ENCODE measurements at regions not wholly inside any gene's neighbourhood (a gene's known extent, or its start where the extent isn't known, plus 50 kb on each side); places are given as distances from the start of the nearest gene placed in this dataset.

DNA sequence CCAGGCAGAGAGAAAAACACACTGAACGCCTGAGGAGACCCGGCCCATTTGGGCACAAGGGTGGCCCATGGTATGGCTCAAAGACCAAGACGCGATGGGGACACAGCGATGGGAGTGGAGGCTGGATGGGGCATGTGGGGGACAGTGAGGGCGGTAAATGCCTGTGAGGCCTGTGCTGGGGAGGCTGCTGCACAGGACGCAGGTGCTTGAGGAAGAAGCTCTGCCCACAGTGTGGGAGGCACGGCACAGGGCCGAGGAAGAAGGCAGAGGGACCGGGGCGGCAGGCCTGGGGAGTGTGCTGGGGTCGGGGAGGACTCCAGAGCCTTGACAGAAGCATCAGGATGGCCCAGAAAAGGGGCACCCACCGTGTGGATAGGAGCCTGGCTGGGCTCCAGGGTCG lies 75.9 kb upstream of the WNT11 start:
- FAIRE-seq (no peak), DNase-seq (ENCODE audit: low read depth) (no peak)
- Histone ChIP-seq H3K36me3 (ENCODE audit: control insufficient read depth, insufficient read depth, low read length) (no peaks in the 10 kb centered on the region), H3K4me3 (ENCODE audit: low read depth, low read length) (no peak overlapping the region), H3K27me3 (ENCODE audit: control insufficient read depth, insufficient read depth, low read length) (no peaks in the 10 kb centered on the region)
- TF ChIP-seq, protein P1, sequence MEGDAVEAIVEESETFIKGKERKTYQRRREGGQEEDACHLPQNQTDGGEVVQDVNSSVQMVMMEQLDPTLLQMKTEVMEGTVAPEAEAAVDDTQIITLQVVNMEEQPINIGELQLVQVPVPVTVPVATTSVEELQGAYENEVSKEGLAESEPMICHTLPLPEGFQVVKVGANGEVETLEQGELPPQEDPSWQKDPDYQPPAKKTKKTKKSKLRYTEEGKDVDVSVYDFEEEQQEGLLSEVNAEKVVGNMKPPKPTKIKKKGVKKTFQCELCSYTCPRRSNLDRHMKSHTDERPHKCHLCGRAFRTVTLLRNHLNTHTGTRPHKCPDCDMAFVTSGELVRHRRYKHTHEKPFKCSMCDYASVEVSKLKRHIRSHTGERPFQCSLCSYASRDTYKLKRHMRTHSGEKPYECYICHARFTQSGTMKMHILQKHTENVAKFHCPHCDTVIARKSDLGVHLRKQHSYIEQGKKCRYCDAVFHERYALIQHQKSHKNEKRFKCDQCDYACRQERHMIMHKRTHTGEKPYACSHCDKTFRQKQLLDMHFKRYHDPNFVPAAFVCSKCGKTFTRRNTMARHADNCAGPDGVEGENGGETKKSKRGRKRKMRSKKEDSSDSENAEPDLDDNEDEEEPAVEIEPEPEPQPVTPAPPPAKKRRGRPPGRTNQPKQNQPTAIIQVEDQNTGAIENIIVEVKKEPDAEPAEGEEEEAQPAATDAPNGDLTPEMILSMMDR (IDR thresholded peaks at IDR 0.05; ENCODE audit: insufficient read depth, low read length, severe bottlenecking), result no peak

GRCh38 chr11:76281558-76281906 lies 75.2 kb upstream of the WNT11 start:
- DNase-seq (ENCODE audit: low read depth) (no peak), FAIRE-seq (no peak)
- Histone ChIP-seq H3K27me3 (ENCODE audit: control insufficient read depth, insufficient read depth, low read length) (no peaks in the 10 kb centered on the region), H3K4me3 (ENCODE audit: low read depth, low read length) (no peak overlapping the region), H3K36me3 (ENCODE audit: control insufficient read depth, insufficient read depth, low read length) (no peaks in the 10 kb centered on the region)
- TF ChIP-seq, protein P1 (IDR thresholded peaks at IDR 0.05; ENCODE audit: insufficient read depth, low read length, severe bottlenecking), result no peak

DNA sequence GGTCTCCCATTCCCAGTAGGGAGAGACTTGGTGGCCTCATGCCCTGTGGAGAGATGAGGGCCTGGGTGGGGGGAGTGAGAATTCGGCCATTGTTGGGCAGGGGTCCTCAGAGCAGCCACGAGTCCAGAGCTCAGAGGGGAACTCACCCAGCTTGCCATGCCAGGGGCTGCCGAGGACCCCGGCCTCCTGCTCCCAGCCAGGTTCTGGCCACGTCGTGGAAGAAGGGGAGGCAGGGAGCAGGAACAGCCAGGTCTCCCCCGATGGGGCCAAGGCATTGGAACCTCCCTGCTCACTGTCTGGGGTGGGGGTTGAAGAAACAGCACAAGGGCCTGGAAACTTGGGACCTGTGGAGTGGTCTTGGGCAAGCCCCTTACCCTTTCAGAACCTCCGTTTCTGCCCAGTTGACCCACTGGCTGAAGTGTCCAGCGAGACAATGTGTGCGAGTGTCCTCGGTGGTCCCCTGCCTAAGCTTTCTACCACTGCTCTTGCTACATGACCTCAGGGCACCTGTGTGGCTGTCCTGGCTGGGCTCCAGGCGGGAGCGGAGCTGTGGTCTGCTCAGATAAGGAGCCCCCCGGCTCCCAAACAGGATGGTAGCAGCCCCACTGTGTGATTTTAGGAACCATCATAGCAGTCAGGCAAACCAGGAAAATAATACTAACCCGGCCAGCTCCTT lies 74.7 kb upstream of the WNT11 start:
- TF ChIP-seq, protein P1 (IDR thresholded peaks at IDR 0.05; ENCODE audit: insufficient read depth, low read length, severe bottlenecking), result no peak

GRCh38 chr11:76280151-76280881 lies 74.0 kb upstream of the WNT11 start:
- H3K27me3 ChIP-seq (ENCODE audit: control insufficient read depth, insufficient read depth, low read length), result no peaks in the 10 kb centered on the region
- H3K4me3 ChIP-seq (ENCODE audit: low read depth, low read length), result no peak overlapping the region
- no peak for FAIRE-seq
- H3K36me3 ChIP-seq (ENCODE audit: control insufficient read depth, insufficient read depth, low read length), result no peaks in the 10 kb centered on the region
- no peak for DNase-seq (ENCODE audit: low read depth)
- TF ChIP-seq, protein P1 (IDR thresholded peaks at IDR 0.05; ENCODE audit: insufficient read depth, low read length, severe bottlenecking), result no peak

More for the DNA sequence above, 74.7 kb upstream of the WNT11 start:
- DNase-seq (ENCODE audit: low read depth) (no peak), FAIRE-seq (no peak)
- Histone ChIP-seq H3K36me3 (ENCODE audit: control insufficient read depth, insufficient read depth, low read length) (no peaks in the 10 kb centered on the region), H3K27me3 (ENCODE audit: control insufficient read depth, insufficient read depth, low read length) (no peaks in the 10 kb centered on the region), H3K4me3 (ENCODE audit: low read depth, low read length) (no peak overlapping the region)

GRCh38 chr11:76279646-76280045 lies 73.3 kb upstream of the WNT11 start:
- no peak for FAIRE-seq

More at GRCh38 chr11:76279646-76280045, 73.3 kb upstream of the WNT11 start:
- Histone ChIP-seq H3K36me3 (ENCODE audit: control insufficient read depth, insufficient read depth, low read length) (no peaks in the 10 kb centered on the region), H3K27me3 (ENCODE audit: control insufficient read depth, insufficient read depth, low read length) (no peaks in the 10 kb centered on the region), H3K4me3 (ENCODE audit: low read depth, low read length) (no peak overlapping the region)
- DNase-seq (ENCODE audit: low read depth), result no peak
- TF ChIP-seq, protein P1 (IDR thresholded peaks at IDR 0.05; ENCODE audit: insufficient read depth, low read length, severe bottlenecking), result no peak

Measured in bronchial epithelial cell (primary cell).